ENCODE measurements at regions not wholly inside any gene's neighbourhood (a gene's known extent, or its start where the extent isn't known, plus 50 kb on each side); places are given as distances from the start of the nearest gene placed in this dataset.

DNA sequence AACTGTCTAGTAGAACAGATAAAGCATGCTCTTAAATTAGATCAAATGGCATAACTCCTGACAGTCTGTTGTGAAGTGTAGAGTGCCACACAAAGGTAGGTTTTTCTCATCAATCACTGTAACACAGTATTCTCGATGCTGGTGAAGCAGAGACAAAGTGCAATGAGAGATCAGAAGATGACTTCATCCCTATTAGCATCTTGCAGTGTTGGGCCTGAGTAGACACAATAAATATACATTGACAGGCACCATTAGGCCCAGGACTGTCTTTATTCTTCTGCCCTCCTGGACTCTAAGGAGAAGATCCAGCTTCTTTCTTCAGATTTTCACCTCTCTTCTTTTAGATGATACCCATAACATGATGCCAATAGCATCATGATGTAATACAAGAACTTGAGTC lies 478.0 kb upstream of the TENM4 start:
- ChIA-PET POLR2A (no interaction called here), CTCF (interaction anchor here (1.0 to 1.8 kb wide), 2 partner anchors 9 to 12 kb away, joined by 3 to 4 read pairs; no protein-coding TSS in a partner anchor)
- TF ChIP-seq, protein P1, sequence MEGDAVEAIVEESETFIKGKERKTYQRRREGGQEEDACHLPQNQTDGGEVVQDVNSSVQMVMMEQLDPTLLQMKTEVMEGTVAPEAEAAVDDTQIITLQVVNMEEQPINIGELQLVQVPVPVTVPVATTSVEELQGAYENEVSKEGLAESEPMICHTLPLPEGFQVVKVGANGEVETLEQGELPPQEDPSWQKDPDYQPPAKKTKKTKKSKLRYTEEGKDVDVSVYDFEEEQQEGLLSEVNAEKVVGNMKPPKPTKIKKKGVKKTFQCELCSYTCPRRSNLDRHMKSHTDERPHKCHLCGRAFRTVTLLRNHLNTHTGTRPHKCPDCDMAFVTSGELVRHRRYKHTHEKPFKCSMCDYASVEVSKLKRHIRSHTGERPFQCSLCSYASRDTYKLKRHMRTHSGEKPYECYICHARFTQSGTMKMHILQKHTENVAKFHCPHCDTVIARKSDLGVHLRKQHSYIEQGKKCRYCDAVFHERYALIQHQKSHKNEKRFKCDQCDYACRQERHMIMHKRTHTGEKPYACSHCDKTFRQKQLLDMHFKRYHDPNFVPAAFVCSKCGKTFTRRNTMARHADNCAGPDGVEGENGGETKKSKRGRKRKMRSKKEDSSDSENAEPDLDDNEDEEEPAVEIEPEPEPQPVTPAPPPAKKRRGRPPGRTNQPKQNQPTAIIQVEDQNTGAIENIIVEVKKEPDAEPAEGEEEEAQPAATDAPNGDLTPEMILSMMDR (IDR thresholded peaks at IDR 0.05; ENCODE audit: control extremely low read depth, extremely low read depth, low read depth, missing control alignments), result no peak
- DNase-seq (ENCODE audit: extremely low spot score), result no peak

GRCh38 chr11:79906164-79906563 lies 465.3 kb upstream of the TENM4 start:
- POLR2A ChIA-PET, result no interaction called here
- DNase-seq (ENCODE audit: extremely low spot score), result no peak
- TF ChIP-seq, protein P1 (IDR thresholded peaks at IDR 0.05; ENCODE audit: control extremely low read depth, extremely low read depth, low read depth, missing control alignments), result no peak
- CTCF ChIA-PET, result interaction anchor here (1.2 to 2.2 kb wide), 2 partner anchors 10 kb away, joined by 4 to 9 read pairs; no protein-coding TSS in a partner anchor

DNA sequence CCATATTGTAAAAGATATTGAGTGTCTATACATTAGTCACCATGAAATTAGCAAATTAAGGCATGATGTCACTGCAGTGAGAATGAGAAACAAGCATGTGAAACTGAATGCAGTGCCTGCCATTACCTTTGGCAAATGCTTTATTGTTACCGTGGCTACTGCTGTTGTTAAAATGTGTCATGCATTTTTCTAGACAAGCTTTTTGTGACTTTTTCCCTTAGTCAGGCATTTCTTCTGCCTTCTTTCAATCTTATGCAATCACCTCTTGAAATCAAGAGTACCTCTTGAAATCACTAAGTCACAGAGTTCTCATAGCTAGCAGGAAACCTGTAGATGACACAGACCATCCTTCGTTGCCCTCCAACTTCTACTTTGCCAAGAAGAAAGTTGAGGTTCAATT lies 461.7 kb upstream of the TENM4 start:
- CTCF ChIA-PET, result no interaction called here
- TF ChIP-seq, protein P1 (IDR thresholded peaks at IDR 0.05; ENCODE audit: control extremely low read depth, extremely low read depth, low read depth, missing control alignments), result no peak
- POLR2A ChIA-PET, result no interaction called here
- DNase-seq (ENCODE audit: extremely low spot score), result no peak

DNA sequence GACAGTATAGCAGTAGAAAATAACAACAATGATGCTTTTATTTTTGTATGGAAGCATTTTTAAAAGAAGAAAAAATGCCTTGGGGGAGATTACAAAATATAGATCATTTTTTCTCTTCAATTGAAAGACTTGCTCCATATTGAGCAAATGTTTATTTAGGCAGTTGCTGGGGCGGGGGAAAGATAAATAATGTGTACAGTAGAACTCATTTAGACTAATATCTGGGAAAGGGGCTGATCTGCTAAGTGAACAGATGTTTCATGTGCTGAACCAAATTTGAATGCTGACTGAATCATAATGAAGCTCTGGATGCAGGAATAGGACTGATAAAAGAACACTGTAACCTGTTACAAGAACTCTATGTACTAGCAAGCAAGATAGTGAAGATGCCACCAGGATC lies 457.1 kb upstream of the TENM4 start:
- POLR2A ChIA-PET, result no interaction called here
- TF ChIP-seq, protein P1 (IDR thresholded peaks at IDR 0.05; ENCODE audit: control extremely low read depth, extremely low read depth, low read depth, missing control alignments), result no peak
- no peak for DNase-seq (ENCODE audit: extremely low spot score)
- CTCF ChIA-PET, result interaction anchor here (2.1 to 4.2 kb wide), 3 partner anchors 9 to 13 kb away, joined by 6 to 15 read pairs (median 9); no protein-coding TSS in a partner anchor

GRCh38 chr11:79896258-79896657 lies 455.4 kb upstream of the TENM4 start:
- TF ChIP-seq, protein P1 (IDR thresholded peaks at IDR 0.05; ENCODE audit: control extremely low read depth, extremely low read depth, low read depth, missing control alignments), result no peak
- ChIA-PET POLR2A (no interaction called here), CTCF (interaction anchor here (1.0 to 4.2 kb wide), 4 partner anchors 9 to 46 kb away, joined by 3 to 15 read pairs (median 8); no protein-coding TSS in a partner anchor)
- DNase-seq (ENCODE audit: extremely low spot score), result no peak

DNA sequence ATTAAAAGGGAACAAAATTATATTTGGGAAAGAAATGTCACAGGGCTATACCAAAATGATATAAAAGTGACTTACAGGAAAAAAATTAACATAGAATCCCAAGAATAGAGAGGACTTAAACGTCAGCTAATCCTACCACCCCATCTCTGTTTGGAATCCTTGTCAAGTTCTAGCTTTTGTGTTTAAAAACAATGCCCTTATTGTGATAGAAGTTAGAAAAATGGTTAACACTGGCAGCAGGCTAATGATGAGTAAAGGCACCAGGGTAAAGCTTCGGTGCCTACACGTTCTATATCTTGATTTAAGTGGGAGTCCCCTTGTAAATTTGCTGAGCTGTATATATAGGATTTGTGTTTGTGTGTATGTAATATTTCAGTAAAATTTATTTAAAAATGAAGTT lies 453.3 kb upstream of the TENM4 start:
- TF ChIP-seq, protein P1 (IDR thresholded peaks at IDR 0.05; ENCODE audit: control extremely low read depth, extremely low read depth, low read depth, missing control alignments), result no peak
- ChIA-PET CTCF (interaction anchor here (1.4 to 4.2 kb wide), 2 partner anchors 9 to 13 kb away, joined by 3 to 15 read pairs; no protein-coding TSS in a partner anchor), POLR2A (no interaction called here)
- DNase-seq (ENCODE audit: extremely low spot score), result no peak
